HCT116 (cell line): ENCODE measurements at regions not wholly inside any gene's neighbourhood (a gene's known extent, or its start where the extent isn't known, plus 50 kb on each side); places are given as distances from the start of the nearest gene placed in this dataset.

Experiments
- ATAC-seq: fragments of 200-7000 bp; cut with Tn5 transposase; 2 replicates; pipeline ENCODE4 v1.9.1; 2020; ENCODE audit warnings: mild to moderate bottlenecking, moderate library complexity
- BruUV-seq: library from RNA; stranded (reverse); fragments of 400-500 nt; replicated peaks from 2 replicates; lab custom pipeline; 2021; lab: Mats Ljungman, UMichigan
- CTCF ChIA-PET: fragments of 300-600 bp; sonication (Branson Sonifier 250); formaldehyde crosslinking; loops from one replicate; lab custom pipeline; 2021; ENCODE audit warnings: antibody characterized with exemption; lab: Charles Lee
- POLR2A ChIA-PET: fragments of 300-600, 350-600 bp; sonication (Branson Sonifier 250); formaldehyde crosslinking; loops from one replicate; lab custom pipeline; 2021; ENCODE audit warnings: antibody characterized with exemption; lab: Charles Lee
- RAD21 ChIA-PET, 2 experiments: fragments of 300-600 bp; sonication (Branson Sonifier 250); formaldehyde crosslinking; loops; one replicate each; lab custom pipeline; 2023; ENCODE audit warnings: low total read pairs in 2 of 2; ENCODE audit not compliant: uncharacterized antibody in 2 of 2, unreplicated experiment in 2 of 2, low non-redundant PET in 1 of 2; lab: Charles Lee
- DNase-seq: peaks from one replicate; pipeline ENCODE4 v3.0.0-alpha.2; 2010; ENCODE audit warnings: low read depth, low spot score
- H2AFZ ChIP-seq: fragments of 200-600 bp; shearing (Covaris generic), sonication (generic); 2 replicates; pipeline ENCODE4 v1.6.1; 2017; ENCODE audit warnings: low read depth, mixed run types, mixed read lengths, antibody characterized with exemption, low read length; ENCODE audit not compliant: poor library complexity, severe bottlenecking
- H3K27ac ChIP-seq: 2 replicates; pipeline ENCODE4 v1.5.1; 2012; ENCODE audit warnings: low read depth, low read length
- H3K27me3 ChIP-seq: fragments of 200-600 bp; sonication (generic); 2 replicates; pipeline ENCODE4 v1.6.1; 2016; ENCODE audit warnings: mixed run types, low read length, mixed read lengths; ENCODE audit not compliant: insufficient read depth
- H3K36me3 ChIP-seq, 2 experiments: fragments of 200-500 bp in 1 of 2; fragments of 200-600 bp in 1 of 2; sonication (Bioruptor generic) in 1 of 2; sonication (generic) in 1 of 2; 2 replicates each; pipeline versions ENCODE4 v1.5.1 to v1.6.1; 2014 to 2016; ENCODE audit warnings: low read length in 2 of 2, inconsistent platforms in 1 of 2, mixed read lengths in 1 of 2, mixed run types in 1 of 2; ENCODE audit not compliant: insufficient read depth in 2 of 2, control insufficient read depth in 1 of 2
- H3K4me1 ChIP-seq, 2 experiments: fragments of 200-600 bp in 1 of 2; sonication (generic) in 1 of 2; 2 replicates each; pipeline versions ENCODE4 v1.5.1 to v1.6.1; 2012 to 2017; ENCODE audit warnings: low read length in 2 of 2, inconsistent platforms in 1 of 2, mild to moderate bottlenecking in 1 of 2, mixed read lengths in 1 of 2, mixed run types in 1 of 2, moderate library complexity in 1 of 2; ENCODE audit not compliant: insufficient read depth in 2 of 2, control insufficient read depth in 1 of 2
- H3K4me2 ChIP-seq: fragments of 200-600 bp; sonication (generic); 2 replicates; pipeline ENCODE4 v1.6.1; 2017; ENCODE audit warnings: mixed run types, low read length, mixed read lengths
- H3K4me3 ChIP-seq, 2 experiments: fragments of 200-600 bp in 1 of 2; sonication (generic) in 1 of 2; replicated peaks in 1 of 2; 2 replicates each; pipeline ENCODE4 v1.5.1; 2011 to 2016; ENCODE audit warnings: low read length in 2 of 2, control low read depth in 1 of 2, low read depth in 1 of 2, mild to moderate bottlenecking in 1 of 2, mixed read lengths in 1 of 2, mixed run types in 1 of 2
- H3K79me2 ChIP-seq: fragments of 200-600 bp; sonication (generic); 2 replicates; pipeline ENCODE4 v1.6.1; 2017; ENCODE audit warnings: mild to moderate bottlenecking, mixed run types, low read length, moderate library complexity, mixed read lengths; ENCODE audit not compliant: insufficient read depth
- H3K9ac ChIP-seq: fragments of 200-600 bp; sonication (generic); 2 replicates; pipeline ENCODE4 v1.6.1; 2016; ENCODE audit warnings: low read length, mixed read lengths
- H3K9me2 ChIP-seq: fragments of 200-600 bp; sonication (generic), shearing (Covaris generic); 2 replicates; pipeline ENCODE4 v1.6.1; 2017; ENCODE audit warnings: mixed run types, mild to moderate bottlenecking, moderate library complexity; ENCODE audit not compliant: insufficient read depth
- H3K9me3 ChIP-seq, 2 experiments: fragments of 200-500 bp in 1 of 2; fragments of 200-600 bp in 1 of 2; sonication (Bioruptor generic) in 1 of 2; sonication (generic) in 1 of 2; 2 replicates each; pipeline ENCODE4 v1.6.1; 2014 to 2017; ENCODE audit warnings: low read length in 2 of 2, mixed read lengths in 2 of 2, inconsistent platforms in 1 of 2, low read depth in 1 of 2, mild to moderate bottlenecking in 1 of 2, mixed run types in 1 of 2, moderate library complexity in 1 of 2; ENCODE audit not compliant: control insufficient read depth in 1 of 2, insufficient read depth in 1 of 2
- H4K20me1 ChIP-seq: fragments of 200-600 bp; sonication (generic), shearing (Covaris generic); 2 replicates; pipeline ENCODE4 v1.6.1; 2017; ENCODE audit warnings: mixed run types, mild to moderate bottlenecking, moderate library complexity; ENCODE audit not compliant: insufficient read depth
- CBX3 ChIP-seq: IDR thresholded peaks from 2 replicates; pipeline ENCODE4 v1.6.1; 2012; ENCODE audit warnings: low read depth
- CEBPB ChIP-seq: IDR thresholded peaks from 2 replicates; pipeline ENCODE4 v1.6.1; 2012; ENCODE audit warnings: low read depth
- EGR1 ChIP-seq: IDR thresholded peaks from 2 replicates; pipeline ENCODE4 v1.6.1; 2012; ENCODE audit warnings: low read depth
- EZH2 ChIP-seq: fragments of 200-600 bp; sonication (generic); IDR thresholded peaks from 2 replicates; pipeline ENCODE4 v1.6.1; 2017; ENCODE audit warnings: antibody characterized with exemption, mixed run types
- EZH2phosphoT487 ChIP-seq: fragments of 200-600 bp; IDR thresholded peaks from 2 replicates; pipeline ENCODE4 v1.6.1; 2018; ENCODE audit warnings: antibody characterized with exemption, borderline replicate concordance
- JUND ChIP-seq: IDR thresholded peaks from 2 replicates; pipeline ENCODE4 v1.6.1; 2012
- MAX ChIP-seq: IDR thresholded peaks from 2 replicates; pipeline ENCODE4 v1.6.1; 2012
- POLR2A ChIP-seq: IDR thresholded peaks from 2 replicates; pipeline ENCODE4 v1.7.0; 2011; ENCODE audit warnings: borderline replicate concordance; ENCODE audit not compliant: insufficient read depth, insufficient read length; ENCODE audit errors: extremely low read depth
- POLR2AphosphoS5 ChIP-seq: IDR thresholded peaks from 2 replicates; pipeline ENCODE4 v1.6.1; 2011; ENCODE audit warnings: mild to moderate bottlenecking, low read depth, low read length, moderate library complexity
- RAD21 ChIP-seq: IDR thresholded peaks from 2 replicates; pipeline ENCODE4 v1.6.1; 2012; ENCODE audit warnings: low read depth, mild to moderate bottlenecking
- SIN3A ChIP-seq: IDR thresholded peaks from 2 replicates; pipeline ENCODE4 v1.6.1; 2012; ENCODE audit warnings: low read depth
- SP1 ChIP-seq: IDR thresholded peaks from 2 replicates; pipeline ENCODE4 v1.6.1; 2012; ENCODE audit warnings: low read depth
- SRF ChIP-seq: IDR thresholded peaks from 2 replicates; pipeline ENCODE4 v1.6.1; 2012; ENCODE audit warnings: low read depth
- TCF7L2 ChIP-seq: IDR thresholded peaks from 2 replicates; pipeline ENCODE4 v1.7.0; 2011; ENCODE audit warnings: borderline replicate concordance, inconsistent platforms; ENCODE audit not compliant: insufficient read depth, insufficient read length; ENCODE audit errors: extremely low read depth
- YY1 ChIP-seq: IDR thresholded peaks from 2 replicates; pipeline ENCODE4 v1.6.1; 2011; ENCODE audit warnings: low read length, low read depth, moderate library complexity, mild to moderate bottlenecking; ENCODE audit not compliant: insufficient replicate concordance; ENCODE audit errors: extremely low read depth
- ZBTB33 ChIP-seq: IDR thresholded peaks from 2 replicates; pipeline ENCODE4 v1.6.1; 2011; ENCODE audit warnings: mild to moderate bottlenecking, low read length, moderate library complexity; ENCODE audit not compliant: insufficient replicate concordance; ENCODE audit errors: extremely low read depth
- ZNF274 ChIP-seq: fragments of 200-500 bp; sonication (Bioruptor generic); IDR thresholded peaks from 2 replicates; pipeline ENCODE4 v1.6.1; 2014; ENCODE audit warnings: mild to moderate bottlenecking, low read depth, low read length, inconsistent platforms
- intact Hi-C: fragments of 100-400 bp; cut with micrococcal nuclease; formaldehyde crosslinking; loops from 2 replicates; pipeline ENCODE4 v1.10.0; 2022
- TF ChIP-seq, protein P1 (sequence below): IDR thresholded peaks from 2 replicates; pipeline ENCODE4 v1.6.1; 2012
- TF ChIP-seq, protein P2 (sequence below), 3 experiments: fragments of 200-600 bp in 1 of 3; sonication (generic) in 1 of 3; IDR thresholded peaks in 2 of 3; conservative IDR thresholded peaks in 1 of 3; 2 replicates each; pipeline ENCODE4 v1.5.1; 2012 to 2017; ENCODE audit warnings: low read depth in 2 of 3, low read length in 2 of 3, antibody characterized with exemption in 1 of 3, borderline replicate concordance in 1 of 3, control low read depth in 1 of 3, mild to moderate bottlenecking in 1 of 3, mixed read lengths in 1 of 3, mixed run types in 1 of 3, moderate library complexity in 1 of 3; ENCODE audit not compliant: insufficient read depth in 1 of 3

- no TSS peak for BruUV-seq
- no peak overlapping the region for H3K4me3 ChIP-seq
- ATAC-seq (no peak), DNase-seq (no peak)
- no peaks in the 10 kb centered on the region for H3K27me3 ChIP-seq
- ChIA-PET CTCF (no interaction called here), POLR2A (no interaction called here), RAD21 (no interaction called here)
- TF ChIP-seq EZH2 (no peak), YY1 (no peak), POLR2A (no peak)
- no peaks in the 10 kb centered on the region for H3K4me1 ChIP-seq
- H3K36me3 ChIP-seq: no peaks in the 10 kb centered on the region
- peaks cover 0 to 9% of the 10 kb centered on the region in 2 experiments; a peak in 2 of 4 replicates for H3K9me3 ChIP-seq
- H3K9me2 ChIP-seq: no peaks in the 10 kb centered on the region
- no peak overlapping the region for H3K4me2 ChIP-seq
- H3K27ac ChIP-seq: no peak overlapping the region
- intact Hi-C loops: no loop called here
- no peak overlapping the region for H2AFZ ChIP-seq
- H3K79me2 ChIP-seq: no peaks in the 10 kb centered on the region
- H4K20me1 ChIP-seq: no peaks in the 10 kb centered on the region
- no peak overlapping the region for H3K9ac ChIP-seq
Measured at GRCh38 chr9:80242022-80242421, 670.3 kb downstream of the TLE4 start.

GRCh38 chr9:80235752-80236151, 664.0 kb downstream of the TLE4 start:
- H3K4me3 ChIP-seq: no peak overlapping the region
- no peaks in the 10 kb centered on the region for H3K4me1 ChIP-seq
- ATAC-seq (no peak), DNase-seq (no peak)
- no peaks in the 10 kb centered on the region for H3K9me2 ChIP-seq
- ChIA-PET POLR2A (no interaction called here), CTCF (no interaction called here), RAD21 (no interaction called here)
- no peak overlapping the region for H3K9ac ChIP-seq
- no peaks in the 10 kb centered on the region for H3K36me3 ChIP-seq
- no peak overlapping the region for H3K4me2 ChIP-seq
- H2AFZ ChIP-seq: no peak overlapping the region
- H3K27ac ChIP-seq: no peak overlapping the region
- H4K20me1 ChIP-seq: no peaks in the 10 kb centered on the region
- H3K79me2 ChIP-seq: no peaks in the 10 kb centered on the region
- no peaks in the 10 kb centered on the region for H3K27me3 ChIP-seq
- no TSS peak for BruUV-seq
- H3K9me3 ChIP-seq: peaks cover 3 to 25% of the 10 kb centered on the region in 2 experiments; a peak in 2 of 4 replicates
- intact Hi-C loops: no loop called here
- TF ChIP-seq RAD21 (no peak), SIN3A (no peak), EZH2 (no peak), CEBPB (no peak), JUND (no peak), EGR1 (no peak), MAX (no peak), CBX3 (no peak), SP1 (no peak), ZBTB33 (no peak), POLR2AphosphoS5 (no peak), SRF (no peak), EZH2phosphoT487 (no peak), ZNF274 (no peak), POLR2A (no peak), TCF7L2 (no peak)
- TF ChIP-seq, protein P1, sequence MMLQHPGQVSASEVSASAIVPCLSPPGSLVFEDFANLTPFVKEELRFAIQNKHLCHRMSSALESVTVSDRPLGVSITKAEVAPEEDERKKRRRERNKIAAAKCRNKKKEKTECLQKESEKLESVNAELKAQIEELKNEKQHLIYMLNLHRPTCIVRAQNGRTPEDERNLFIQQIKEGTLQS: no peak
- TF ChIP-seq, protein P2, sequence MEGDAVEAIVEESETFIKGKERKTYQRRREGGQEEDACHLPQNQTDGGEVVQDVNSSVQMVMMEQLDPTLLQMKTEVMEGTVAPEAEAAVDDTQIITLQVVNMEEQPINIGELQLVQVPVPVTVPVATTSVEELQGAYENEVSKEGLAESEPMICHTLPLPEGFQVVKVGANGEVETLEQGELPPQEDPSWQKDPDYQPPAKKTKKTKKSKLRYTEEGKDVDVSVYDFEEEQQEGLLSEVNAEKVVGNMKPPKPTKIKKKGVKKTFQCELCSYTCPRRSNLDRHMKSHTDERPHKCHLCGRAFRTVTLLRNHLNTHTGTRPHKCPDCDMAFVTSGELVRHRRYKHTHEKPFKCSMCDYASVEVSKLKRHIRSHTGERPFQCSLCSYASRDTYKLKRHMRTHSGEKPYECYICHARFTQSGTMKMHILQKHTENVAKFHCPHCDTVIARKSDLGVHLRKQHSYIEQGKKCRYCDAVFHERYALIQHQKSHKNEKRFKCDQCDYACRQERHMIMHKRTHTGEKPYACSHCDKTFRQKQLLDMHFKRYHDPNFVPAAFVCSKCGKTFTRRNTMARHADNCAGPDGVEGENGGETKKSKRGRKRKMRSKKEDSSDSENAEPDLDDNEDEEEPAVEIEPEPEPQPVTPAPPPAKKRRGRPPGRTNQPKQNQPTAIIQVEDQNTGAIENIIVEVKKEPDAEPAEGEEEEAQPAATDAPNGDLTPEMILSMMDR (IDR thresholded peaks at IDR 0.05 in 2 of 3, conservative IDR thresholded peaks at IDR 0.05 in 1 of 3; ENCODE audit: borderline replicate concordance in 1 of 3, insufficient read depth in 1 of 3, low read depth in 2 of 3, low read length in 2 of 3): no peak
